ENCODE measurements at regions not wholly inside any gene's neighbourhood (a gene's known extent, or its start where the extent isn't known, plus 50 kb on each side); places are given as distances from the start of the nearest gene placed in this dataset.

GRCh38 chr1:177753655-177754054, 216.2 kb downstream of the SEC16B start:
- Mint-ChIP-seq H3K36me3 (no peaks in the 10 kb centered on the region), H3K27ac (no peak overlapping the region), H3K4me3 (no peak overlapping the region), H3K27me3 (no peaks in the 10 kb centered on the region), H3K4me1 (no peaks in the 10 kb centered on the region), H3K9me3 (peaks cover 0 to 1% of the 10 kb centered on the region in 2 donors)
- DNase-seq (no peak), ATAC-seq (replicated peaks) (no peak)

- H3K27me3 Mint-ChIP-seq, result no peaks in the 10 kb centered on the region
- H3K9me3 Mint-ChIP-seq, result peaks cover 0 to 2% of the 10 kb centered on the region in 2 donors
- ATAC-seq (replicated peaks), result no peak
- H3K36me3 Mint-ChIP-seq, result no peaks in the 10 kb centered on the region
- no peaks in the 10 kb centered on the region for H3K4me1 Mint-ChIP-seq
- no peak for DNase-seq
- no peak overlapping the region for H3K27ac Mint-ChIP-seq
- no peak overlapping the region for H3K4me3 Mint-ChIP-seq
Measured at GRCh38 chr1:177748080-177748801, 221.6 kb downstream of the SEC16B start.

GRCh38 chr1:177746155-177746554, 223.7 kb downstream of the SEC16B start:
- Mint-ChIP-seq H3K36me3 (no peaks in the 10 kb centered on the region), H3K9me3 (peaks cover 0 to 2% of the 10 kb centered on the region in 2 donors), H3K27ac (no peak overlapping the region), H3K4me3 (no peak overlapping the region), H3K4me1 (no peaks in the 10 kb centered on the region), H3K27me3 (no peaks in the 10 kb centered on the region)
- DNase-seq, result no peak
- no peak for ATAC-seq (replicated peaks)

- ATAC-seq (replicated peaks) (no peak), DNase-seq (no peak)
- H3K36me3 Mint-ChIP-seq, result no peaks in the 10 kb centered on the region
- H3K27me3 Mint-ChIP-seq, result no peaks in the 10 kb centered on the region
- H3K9me3 Mint-ChIP-seq, result peaks cover 0 to 2% of the 10 kb centered on the region in 2 donors
- H3K27ac Mint-ChIP-seq, result no peak overlapping the region
- H3K4me1 Mint-ChIP-seq, result no peaks in the 10 kb centered on the region
- no peak overlapping the region for H3K4me3 Mint-ChIP-seq
Measured at GRCh38 chr1:177744906-177745305, 225.0 kb downstream of the SEC16B start.

- Mint-ChIP-seq H3K4me1 (no peaks in the 10 kb centered on the region), H3K27me3 (no peaks in the 10 kb centered on the region), H3K36me3 (no peaks in the 10 kb centered on the region), H3K9me3 (peaks cover 0 to 2% of the 10 kb centered on the region in 2 donors), H3K27ac (no peak overlapping the region), H3K4me3 (no peak overlapping the region)
- no peak for ATAC-seq (replicated peaks)
- no peak for DNase-seq
Measured at GRCh38 chr1:177741476-177741875, 228.4 kb downstream of the SEC16B start.

GRCh38 chr1:177739780-177740179, 230.1 kb downstream of the SEC16B start:
- ATAC-seq (replicated peaks), result no peak
- Mint-ChIP-seq H3K36me3 (no peaks in the 10 kb centered on the region), H3K4me3 (no peak overlapping the region), H3K4me1 (no peaks in the 10 kb centered on the region), H3K27me3 (no peaks in the 10 kb centered on the region), H3K9me3 (peaks cover 0 to 1% of the 10 kb centered on the region in 2 donors), H3K27ac (no peak overlapping the region)
- no peak for DNase-seq

- no peak for ATAC-seq (replicated peaks)
- Mint-ChIP-seq H3K36me3 (no peaks in the 10 kb centered on the region), H3K4me1 (no peaks in the 10 kb centered on the region), H3K4me3 (no peak overlapping the region), H3K27ac (no peak overlapping the region), H3K9me3 (peaks cover 0 to 1% of the 10 kb centered on the region in 2 donors), H3K27me3 (no peaks in the 10 kb centered on the region)
- no peak for DNase-seq
Measured at GRCh38 chr1:177737456-177737855, 232.4 kb downstream of the SEC16B start.

- Mint-ChIP-seq H3K9me3 (peaks cover 0 to 5% of the 10 kb centered on the region in 2 donors), H3K27me3 (no peaks in the 10 kb centered on the region), H3K4me1 (no peaks in the 10 kb centered on the region), H3K27ac (no peak overlapping the region), H3K36me3 (no peaks in the 10 kb centered on the region), H3K4me3 (no peak overlapping the region)
- ATAC-seq (replicated peaks), result no peak
- DNase-seq, result no peak
Measured at GRCh38 chr1:177732178-177732577, 237.7 kb downstream of the SEC16B start.

- Mint-ChIP-seq H3K9me3 (peaks cover 0 to 13% of the 10 kb centered on the region in 2 donors), H3K4me3 (no peak overlapping the region), H3K27ac (no peak overlapping the region), H3K4me1 (no peaks in the 10 kb centered on the region), H3K36me3 (no peaks in the 10 kb centered on the region), H3K27me3 (no peaks in the 10 kb centered on the region)
- DNase-seq (no peak), ATAC-seq (replicated peaks) (no peak)
Measured at GRCh38 chr1:177729646-177730045, 240.2 kb downstream of the SEC16B start.

GRCh38 chr1:177723533-177723932, 246.3 kb downstream of the SEC16B start:
- H3K27me3 Mint-ChIP-seq, result no peaks in the 10 kb centered on the region
- H3K9me3 Mint-ChIP-seq, result peaks cover 18 to 24% of the 10 kb centered on the region in 2 donors
- H3K4me3 Mint-ChIP-seq, result no peak overlapping the region
- H3K27ac Mint-ChIP-seq, result no peak overlapping the region
- ATAC-seq (replicated peaks) (no peak), DNase-seq (no peak)
- no peaks in the 10 kb centered on the region for H3K4me1 Mint-ChIP-seq
- H3K36me3 Mint-ChIP-seq, result peaks cover 0 to 1% of the 10 kb centered on the region in 2 donors

GRCh38 chr1:177710696-177711620, 258.9 kb downstream of the SEC16B start:
- Mint-ChIP-seq H3K9me3 (peaks cover 3 to 7% of the 10 kb centered on the region in 2 donors), H3K4me3 (no peak overlapping the region), H3K36me3 (no peaks in the 10 kb centered on the region), H3K27ac (no peak overlapping the region), H3K4me1 (no peaks in the 10 kb centered on the region), H3K27me3 (no peaks in the 10 kb centered on the region)
- no peak for DNase-seq
- no peak for ATAC-seq (replicated peaks)

- Mint-ChIP-seq H3K4me1 (no peaks in the 10 kb centered on the region), H3K36me3 (no peaks in the 10 kb centered on the region), H3K9me3 (peaks cover 0 to 4% of the 10 kb centered on the region in 2 donors), H3K27ac (no peak overlapping the region), H3K4me3 (no peak overlapping the region), H3K27me3 (no peaks in the 10 kb centered on the region)
- DNase-seq (no peak), ATAC-seq (replicated peaks) (no peak)
Measured at GRCh38 chr1:177708406-177708805, 261.5 kb downstream of the SEC16B start.

GRCh38 chr1:177706977-177707376, 262.9 kb downstream of the SEC16B start:
- DNase-seq, result no peak
- Mint-ChIP-seq H3K9me3 (peaks cover 0 to 2% of the 10 kb centered on the region in 2 donors), H3K4me1 (no peaks in the 10 kb centered on the region), H3K27ac (no peak overlapping the region), H3K36me3 (no peaks in the 10 kb centered on the region), H3K27me3 (no peaks in the 10 kb centered on the region), H3K4me3 (no peak overlapping the region)
- ATAC-seq (replicated peaks), result no peak

- no peaks in the 10 kb centered on the region for H3K4me1 Mint-ChIP-seq
- ATAC-seq (replicated peaks), result no peak
- no peaks in the 10 kb centered on the region for H3K36me3 Mint-ChIP-seq
Measured at GRCh38 chr1:177705839-177706238, 264.0 kb downstream of the SEC16B start.

More at GRCh38 chr1:177705839-177706238, 264.0 kb downstream of the SEC16B start:
- Mint-ChIP-seq H3K27me3 (no peaks in the 10 kb centered on the region), H3K9me3 (peaks cover 0 to 2% of the 10 kb centered on the region in 2 donors), H3K4me3 (no peak overlapping the region), H3K27ac (no peak overlapping the region)
- DNase-seq, result no peak
